NCI-H510A treated with DMSO at 0.1 percent for 48 hours (cell line): ENCODE measurements at regions not wholly inside any gene's neighbourhood (a gene's known extent, or its start where the extent isn't known, plus 50 kb on each side); places are given as distances from the start of the nearest gene placed in this dataset.
"Not testable (repeated sequence)": the region's sequence is repeated elsewhere in the genome, so short reads cannot be mapped to it uniquely, and the experiment has no call there.

ENCODE experiments used
- DNase-seq: peaks from one replicate; lab custom pipeline; 2025; lab: John Stamatoyannopoulos, UW

DNA sequence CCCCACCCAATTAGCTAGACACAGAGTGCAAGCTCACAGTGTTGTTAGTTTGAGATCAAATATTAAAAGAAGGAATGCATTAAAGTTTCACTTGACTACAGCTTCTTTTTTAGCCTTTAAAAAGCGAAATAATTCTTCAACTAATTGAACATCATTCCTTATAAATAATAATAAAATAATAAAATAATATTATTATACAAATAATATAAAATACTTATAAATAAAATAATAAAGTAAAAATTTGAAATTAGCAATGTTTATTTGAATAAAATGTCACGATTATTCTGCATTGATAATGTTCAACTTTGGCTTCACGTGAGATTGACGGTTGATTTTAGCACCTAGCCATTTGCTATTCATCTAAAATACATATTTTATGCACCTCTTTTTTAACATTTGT lies 819.3 kb downstream of the FRK start:
- DNase-seq: no peak

DNA sequence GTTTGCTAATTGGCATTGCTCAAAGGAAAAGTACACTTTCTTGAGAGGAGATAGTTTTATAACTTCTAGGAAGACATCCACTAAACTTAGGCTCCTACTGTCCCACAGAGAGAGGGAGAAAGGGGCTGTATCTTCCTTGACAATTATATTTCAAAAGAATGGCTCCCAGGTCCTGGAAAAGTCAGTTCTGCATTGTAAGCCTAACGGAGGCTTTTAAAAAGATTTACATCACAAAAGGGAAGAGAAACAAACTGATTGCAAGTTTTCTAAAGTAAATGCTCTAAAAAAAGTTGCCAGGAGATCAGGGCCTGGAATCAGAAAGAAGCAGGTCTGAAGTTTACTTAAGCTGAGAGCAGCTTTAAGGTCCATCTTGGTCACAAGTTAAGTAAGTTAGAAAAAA lies 839.5 kb downstream of the FRK start:
- no peak for DNase-seq

DNA sequence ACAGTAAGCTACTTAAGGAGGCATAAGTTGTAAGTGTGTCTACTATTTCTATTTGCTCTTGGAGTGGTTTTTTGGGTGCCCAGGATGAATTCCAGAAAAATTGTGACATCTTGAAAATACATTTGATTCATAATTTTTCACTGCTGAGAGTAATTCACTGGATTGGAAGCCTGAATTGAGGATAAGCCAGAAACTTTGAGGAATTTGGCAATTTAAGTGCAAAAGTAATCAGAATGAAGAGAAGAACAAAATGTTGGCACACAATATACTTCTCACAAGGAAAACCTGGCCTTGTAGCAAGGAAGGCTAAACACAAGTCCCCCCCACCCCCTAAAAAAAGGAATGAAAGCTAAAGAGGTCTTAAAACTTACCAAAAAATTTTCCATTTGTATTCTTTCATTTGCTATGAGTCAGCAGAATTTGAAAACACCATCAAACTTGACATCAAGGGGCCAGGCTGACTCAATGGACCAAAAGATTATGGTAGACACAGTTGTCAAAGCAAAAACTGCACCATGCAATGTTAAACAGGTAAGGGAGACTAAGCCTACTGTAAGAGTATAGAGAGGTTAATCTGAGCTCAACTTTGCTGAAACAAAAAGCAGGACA lies 840.0 kb downstream of the FRK start:
- no peak for DNase-seq

DNA sequence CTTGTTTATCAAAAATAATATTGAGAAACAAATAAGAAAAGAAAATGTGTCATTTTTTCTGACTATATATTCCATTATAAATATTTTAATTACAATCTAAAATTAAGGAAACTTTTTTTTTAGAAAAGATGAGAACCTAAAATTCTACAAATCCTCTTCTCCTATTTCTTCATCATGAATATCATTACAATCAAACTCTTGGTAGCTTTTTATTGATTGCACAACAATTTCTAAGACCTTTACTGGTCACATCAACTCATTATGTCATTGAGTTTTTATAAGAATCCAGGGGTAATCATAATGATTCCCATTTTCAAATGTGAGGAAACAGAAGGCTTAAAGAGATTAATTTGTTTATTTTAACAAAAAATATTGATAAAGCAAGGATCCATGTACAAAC lies 841.0 kb downstream of the FRK start:
- no peak for DNase-seq

DNA sequence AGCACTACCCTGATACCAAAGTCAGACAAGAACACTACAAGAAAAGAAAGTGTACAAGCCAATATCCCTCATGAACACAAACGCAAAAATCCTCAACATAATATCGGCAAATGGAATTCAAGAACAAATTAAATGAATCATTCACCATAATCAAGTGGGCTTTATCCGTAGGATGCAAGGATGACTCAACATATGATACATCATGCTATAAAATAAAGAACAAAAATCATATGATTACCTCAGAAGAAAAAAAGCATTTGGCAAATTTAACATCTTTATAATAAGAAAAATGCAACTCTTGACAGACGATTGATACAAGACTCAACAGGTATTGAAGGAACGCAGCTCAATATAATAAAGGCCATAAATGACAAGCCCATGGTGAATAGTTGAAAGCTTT lies 843.9 kb downstream of the FRK start:
- DNase-seq: no peak

DNA sequence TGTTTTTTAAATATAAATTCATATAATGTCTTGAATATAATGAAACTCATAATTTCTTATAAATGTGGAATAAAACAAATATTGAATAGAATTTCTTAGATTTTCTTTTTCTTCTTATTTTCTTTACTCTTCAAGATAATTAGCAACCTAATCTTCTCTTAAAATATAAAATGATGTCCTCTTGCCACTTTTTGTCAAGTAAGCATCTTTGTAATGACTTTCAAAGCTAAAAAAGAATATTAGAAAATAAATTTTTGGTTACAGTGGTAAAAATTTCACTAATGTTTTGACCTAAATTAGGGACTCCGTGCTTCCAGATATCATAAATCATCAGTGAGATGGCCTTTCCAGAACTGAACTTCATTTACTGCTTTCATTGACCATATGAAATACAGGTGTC lies 846.4 kb downstream of the FRK start:
- no peak for DNase-seq

DNA sequence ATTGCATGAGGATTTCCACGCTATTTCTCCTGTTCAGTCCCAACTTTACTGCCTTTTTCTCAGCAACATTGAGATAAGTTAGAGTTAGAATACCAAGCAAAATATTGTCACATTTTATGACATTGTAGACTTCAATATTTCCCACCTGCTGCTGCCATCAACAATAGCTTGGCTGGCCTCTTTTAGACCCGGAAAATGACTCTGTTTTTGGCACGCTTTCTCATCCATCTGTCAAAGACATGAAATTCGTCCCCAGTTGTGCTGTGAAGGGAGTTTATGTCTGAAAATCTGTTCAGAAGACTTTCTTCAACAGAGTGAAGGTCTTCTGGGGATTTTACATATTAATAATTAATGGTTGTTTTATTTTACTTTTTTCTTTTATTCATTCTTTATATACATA lies 857.3 kb downstream of the FRK start:
- no peak for DNase-seq

DNA sequence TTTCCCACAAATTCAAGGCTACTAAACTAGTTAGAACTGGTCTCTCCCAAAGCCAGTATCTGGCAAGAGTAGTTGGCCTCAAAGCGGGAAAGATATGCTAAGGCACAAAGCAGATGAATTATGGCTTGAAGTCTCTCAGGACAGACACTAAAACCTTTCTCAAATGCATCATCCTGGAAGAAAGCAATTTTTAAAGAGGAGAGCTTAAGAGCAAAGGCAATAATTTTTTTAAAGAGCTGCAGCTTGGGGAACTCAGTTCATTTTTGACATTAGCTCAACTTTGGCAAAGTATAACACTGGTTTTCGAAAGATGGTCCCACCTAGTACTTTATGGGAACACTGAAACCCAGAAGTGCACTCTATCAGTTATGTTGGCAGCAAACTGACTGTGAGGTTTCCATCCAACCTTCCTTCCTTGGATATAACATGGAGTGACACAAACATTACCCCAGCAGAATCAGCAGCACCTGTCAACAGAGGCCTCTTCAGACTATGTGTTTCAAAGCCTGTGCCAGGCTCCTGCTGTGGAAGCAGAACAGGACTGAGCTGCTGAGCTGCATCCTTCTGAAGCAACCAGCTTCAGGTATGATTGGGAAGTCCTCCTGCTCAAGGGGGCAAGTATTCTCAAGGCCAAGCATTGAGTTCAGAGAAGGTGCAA lies 852.3 kb upstream of the HS3ST5 start:
- DNase-seq: no peak

DNA sequence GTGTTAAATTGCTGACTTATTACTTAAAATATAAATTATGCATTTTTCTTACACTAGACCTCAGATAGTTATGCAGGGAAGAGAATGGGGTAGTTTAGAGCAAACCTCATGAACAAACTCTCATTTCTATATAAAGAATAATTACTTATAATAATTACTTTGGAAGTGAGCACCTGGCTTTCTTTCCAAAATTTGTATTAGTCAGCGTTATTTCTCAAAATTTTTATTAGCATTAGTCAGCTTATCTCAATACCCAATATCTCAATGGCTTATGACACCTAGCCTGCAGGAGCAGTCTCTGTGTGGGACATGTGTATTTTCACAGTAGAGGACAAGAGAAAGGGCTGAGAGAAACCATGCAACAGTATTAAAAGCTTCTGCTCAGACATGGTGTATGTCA lies 849.2 kb upstream of the HS3ST5 start:
- DNase-seq: no peak

DNA sequence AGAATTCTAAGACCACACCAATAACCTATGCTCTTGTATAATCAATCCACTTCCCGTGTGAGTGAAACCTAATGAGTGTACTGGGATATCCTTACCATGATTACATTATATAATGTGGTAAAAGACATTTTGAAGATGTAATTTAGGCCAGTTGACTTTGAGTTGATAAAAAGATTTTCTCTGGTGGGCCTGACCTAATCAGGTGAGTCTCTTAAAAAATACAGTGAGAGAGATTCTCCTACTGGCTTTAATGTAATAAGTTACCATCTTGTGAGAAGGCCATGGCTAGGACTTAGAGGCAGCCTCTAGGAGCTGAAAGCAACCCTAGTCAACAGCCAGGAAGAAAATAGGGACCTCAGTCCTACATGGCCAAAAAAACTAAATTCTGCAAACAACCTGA lies 847.7 kb upstream of the HS3ST5 start:
- no peak for DNase-seq

DNA sequence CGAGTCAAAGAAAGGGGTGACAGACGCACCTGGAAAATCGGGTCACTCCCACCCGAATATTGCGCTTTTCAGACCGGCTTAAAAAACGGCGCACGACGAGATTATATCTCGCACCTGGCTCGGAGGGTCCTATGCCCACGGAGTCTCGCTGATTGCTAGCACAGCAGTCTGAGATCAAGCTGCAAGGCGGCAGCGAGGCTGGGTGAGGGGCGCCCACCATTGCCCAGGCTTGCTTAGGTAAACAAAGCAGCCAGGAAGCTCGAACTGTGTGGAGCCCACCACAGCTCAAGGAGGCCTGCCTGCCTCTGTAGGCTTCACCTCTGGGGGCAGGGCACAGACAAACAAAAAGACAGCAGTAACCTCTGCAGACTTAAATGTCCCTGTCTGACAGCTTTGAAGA lies 832.6 kb upstream of the HS3ST5 start:
- not testable (repeated sequence) for DNase-seq

DNA sequence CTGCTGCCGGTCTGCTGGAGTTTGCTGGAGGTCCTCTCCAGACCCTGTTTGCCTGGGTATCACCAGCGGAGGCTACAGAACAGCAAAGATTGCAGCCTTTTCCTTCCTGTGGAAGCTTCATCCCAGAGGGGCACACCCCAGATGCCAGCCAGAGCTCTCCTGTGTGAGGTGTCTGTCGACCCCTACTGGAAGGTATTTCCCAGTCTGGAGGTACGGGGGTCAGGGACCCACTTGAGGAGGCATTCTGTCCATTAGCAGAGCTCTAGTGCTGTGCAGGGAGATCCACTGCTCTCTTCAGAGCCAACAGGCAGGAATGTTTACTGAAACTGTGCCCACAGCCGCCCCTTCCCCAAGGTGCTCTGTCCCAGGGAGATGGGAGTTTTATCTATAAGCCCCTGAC lies 823.1 kb upstream of the HS3ST5 start:
- not testable (repeated sequence) for DNase-seq

DNA sequence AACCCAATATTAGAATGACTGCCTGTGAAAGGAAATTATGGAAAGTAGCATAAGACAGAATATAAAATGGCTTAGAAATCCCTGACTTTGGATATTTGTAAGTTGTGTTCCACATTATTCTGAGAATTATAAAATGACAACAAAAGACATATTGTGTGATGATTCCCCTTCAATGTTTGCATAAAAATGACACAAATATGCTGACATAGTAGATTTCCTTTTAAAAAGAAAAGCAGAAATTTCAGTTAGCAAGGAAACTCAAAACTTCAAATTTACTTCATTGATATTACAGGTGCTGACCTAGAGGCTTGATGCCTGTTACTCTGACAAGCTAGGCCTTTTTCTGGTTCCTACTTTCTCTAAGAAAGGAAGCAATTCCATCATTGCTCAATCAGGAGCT lies 816.9 kb upstream of the HS3ST5 start:
- DNase-seq: no peak

DNA sequence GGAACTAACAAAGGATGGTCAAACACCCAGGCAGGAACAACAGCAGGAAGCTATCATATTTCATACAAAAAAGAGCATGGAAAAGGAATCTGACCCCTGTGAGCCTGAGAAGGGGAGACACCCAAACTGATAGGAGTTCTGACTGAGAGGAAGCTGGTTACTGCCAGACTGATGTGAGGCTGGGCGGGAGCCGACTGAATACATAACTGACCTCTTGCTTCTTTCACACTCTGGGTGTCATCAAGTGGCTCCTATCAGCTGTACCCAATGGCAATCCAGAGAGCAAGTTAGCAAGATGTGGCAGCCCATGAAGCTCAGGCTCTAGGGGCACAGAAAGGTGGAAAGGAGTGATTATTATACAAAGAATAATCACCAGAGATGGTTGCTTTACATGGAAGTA lies 795.1 kb upstream of the HS3ST5 start:
- no peak for DNase-seq

DNA sequence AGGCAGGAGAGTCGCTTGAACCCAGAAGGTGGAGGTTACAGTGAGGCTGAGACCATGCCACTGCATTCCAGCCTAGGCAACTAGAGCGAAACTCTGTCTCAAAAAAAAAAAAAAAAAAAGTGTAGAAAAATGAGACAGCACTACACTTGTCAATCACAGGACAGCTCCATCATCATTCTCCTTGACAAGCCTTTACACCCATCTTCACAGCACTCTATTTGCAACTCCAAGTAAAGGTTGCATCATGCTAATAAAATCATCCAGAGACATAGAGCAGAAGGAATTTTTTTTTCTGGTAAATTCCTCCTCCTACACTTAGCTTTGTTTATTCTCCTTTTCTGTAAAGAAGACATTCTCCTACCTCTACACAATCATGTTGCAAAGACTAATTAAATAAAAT lies 791.0 kb upstream of the HS3ST5 start:
- DNase-seq: no peak

DNA sequence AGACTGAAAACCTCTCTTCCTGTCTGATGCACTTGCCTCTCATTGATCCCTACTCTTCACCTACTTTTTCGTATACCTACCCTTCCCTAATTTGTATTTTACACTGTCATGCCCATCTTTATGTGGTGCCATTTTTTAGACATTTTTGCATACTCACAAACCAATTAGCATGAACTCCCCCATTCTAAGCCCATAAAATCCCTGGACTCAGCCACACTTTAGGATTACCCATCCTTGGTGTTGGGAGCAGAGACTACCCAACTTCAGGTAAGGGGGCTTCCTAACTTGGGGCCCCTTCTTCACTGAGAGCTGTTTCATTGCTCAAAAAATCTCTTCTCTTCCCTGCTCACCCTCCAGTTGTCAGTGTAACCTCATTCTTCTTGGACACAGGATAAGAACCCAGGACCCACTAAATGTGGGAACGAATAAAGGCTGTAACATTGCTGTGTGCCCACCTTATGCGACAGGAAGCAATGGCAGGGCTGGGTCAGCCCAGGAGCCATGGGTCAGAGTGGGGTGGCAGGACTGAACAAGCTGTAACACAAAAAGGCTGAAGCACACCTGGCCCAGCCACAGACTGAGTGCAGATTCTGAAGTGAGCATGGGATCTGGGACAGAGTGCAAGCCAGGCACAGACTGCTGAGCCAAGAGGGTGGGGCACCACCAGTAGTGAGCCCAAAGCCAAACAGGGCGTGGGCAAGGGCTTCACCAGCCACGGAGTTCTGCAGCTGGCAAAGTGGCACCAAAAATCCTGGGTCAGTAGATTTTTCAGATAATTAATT lies 789.1 kb upstream of the HS3ST5 start:
- DNase-seq: no peak

DNA sequence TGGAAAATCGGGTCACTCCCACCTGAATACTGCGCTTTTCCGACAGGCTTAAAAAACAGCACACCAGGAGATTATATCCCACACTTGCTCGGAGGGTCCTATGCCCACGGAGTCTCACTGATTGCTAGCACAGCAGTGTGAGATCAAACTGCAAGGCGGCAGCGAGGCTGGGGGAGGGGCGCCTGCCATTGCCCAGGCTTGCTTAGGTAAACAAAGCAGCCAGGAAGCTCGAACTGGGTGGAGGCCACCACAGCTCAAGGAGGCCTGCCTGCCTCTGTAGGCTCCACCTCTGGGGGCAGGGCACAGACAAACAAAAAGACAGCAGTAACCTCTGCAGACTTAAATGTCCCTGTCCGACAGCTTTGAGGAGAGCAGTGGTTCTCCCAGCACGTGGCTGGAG lies 778.7 kb upstream of the HS3ST5 start:
- not testable (repeated sequence) for DNase-seq

DNA sequence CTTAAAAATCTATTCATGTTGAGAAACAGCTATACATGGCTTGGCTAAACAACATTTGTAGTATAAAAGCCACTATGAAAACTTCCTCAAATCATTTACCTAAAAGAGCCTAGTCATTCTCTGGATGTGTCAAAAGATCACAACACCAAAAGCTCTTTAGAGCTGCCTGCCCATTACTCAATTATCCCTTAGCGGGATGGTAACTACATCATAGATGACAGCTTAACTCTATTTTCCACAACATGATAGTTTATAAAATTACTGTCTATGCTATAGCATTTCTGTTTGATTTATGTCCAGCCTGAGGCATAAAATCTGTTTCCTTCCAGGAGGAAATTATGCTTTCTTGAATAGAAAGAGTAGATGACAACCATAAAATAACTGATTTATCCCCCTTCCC lies 777.6 kb upstream of the HS3ST5 start:
- DNase-seq: no peak

DNA sequence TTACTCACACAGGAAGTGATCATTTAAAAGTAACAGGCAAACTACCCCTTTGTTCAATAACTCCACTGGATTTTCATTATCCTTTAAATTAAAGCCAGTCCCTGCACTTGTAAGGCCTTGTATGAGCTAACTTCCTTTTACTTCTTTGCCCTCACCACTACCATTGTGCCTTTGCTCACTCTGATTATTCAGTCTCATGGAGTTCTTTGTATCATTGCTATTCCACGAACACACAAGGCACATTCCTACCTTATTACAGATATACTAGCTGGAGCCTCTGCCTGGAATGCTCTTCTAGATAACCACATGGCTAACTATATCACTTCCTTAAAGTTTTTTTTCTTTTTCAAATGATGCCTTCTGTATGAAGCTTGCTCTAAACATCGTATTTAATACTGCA lies 748.6 kb upstream of the HS3ST5 start:
- no peak for DNase-seq

DNA sequence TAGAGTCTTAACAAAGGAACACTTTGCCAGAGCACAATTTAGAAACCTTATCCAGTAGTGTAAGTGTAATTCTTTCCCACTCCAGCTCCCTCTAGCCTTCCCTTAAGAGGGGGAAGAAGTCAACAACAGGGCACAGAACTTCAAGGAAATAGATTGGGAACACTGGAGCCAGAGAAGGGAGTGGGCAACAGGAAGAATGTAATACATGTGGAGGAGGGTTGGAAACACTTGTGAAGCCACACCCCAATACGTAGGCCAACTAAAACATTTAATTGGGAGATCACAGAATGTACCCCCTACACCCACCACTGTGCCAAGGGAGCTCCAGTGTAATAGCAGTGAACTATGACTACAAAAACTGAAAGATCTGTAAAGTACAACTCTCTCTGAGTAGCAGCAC lies 735.7 kb upstream of the HS3ST5 start:
- no peak for DNase-seq

DNA sequence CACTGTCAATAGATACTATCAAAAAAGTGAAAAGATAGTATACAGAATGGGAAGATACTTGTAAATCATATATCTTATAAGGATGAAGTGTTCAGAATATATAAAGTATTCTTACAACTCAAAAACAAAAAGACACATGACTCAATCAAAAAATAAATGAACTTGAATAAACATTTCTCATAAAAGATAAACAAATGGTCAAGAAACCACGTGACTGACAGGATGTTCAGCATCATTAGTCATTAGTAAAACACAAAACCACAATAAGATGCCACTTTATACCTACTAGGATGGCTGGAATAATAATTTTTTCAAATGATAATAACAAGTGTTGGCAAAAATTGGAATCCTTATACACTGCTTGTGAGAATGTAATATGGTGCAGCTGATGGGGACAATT lies 729.1 kb upstream of the HS3ST5 start:
- DNase-seq: no peak

DNA sequence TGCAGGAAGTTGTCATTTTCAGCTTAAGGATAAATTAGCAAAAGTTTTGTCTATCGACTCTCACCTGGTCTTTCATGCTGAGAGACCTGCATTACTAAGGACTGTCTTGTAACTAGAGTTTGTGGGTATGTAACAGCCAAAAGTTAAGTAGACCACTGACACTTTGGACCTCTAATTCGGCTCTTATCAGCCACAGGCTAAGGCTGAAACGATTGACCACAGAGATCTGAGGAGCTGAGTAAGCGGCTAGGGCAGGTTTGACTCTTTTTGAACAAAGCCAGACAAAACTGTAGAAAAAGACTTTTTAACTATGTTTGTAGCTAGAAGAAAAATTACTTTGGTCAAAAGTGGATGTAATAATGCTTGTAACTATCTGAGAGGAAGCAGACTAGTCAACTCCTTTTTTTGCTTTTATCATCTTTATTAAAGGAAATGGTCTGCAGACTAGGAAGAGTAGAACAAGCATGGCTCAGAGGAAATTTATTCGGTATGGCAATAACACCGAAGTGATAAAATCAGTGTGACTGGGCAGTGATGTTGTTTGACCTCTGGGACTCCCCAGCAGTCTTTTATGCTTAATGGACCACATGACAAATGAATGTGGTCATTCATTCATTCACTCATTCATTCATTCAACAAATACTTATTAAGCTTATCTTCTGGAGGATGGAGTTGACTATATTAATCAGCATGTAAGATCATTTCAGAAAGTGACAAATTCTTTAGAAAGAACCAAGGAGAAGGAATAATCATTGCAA lies 725.0 kb upstream of the HS3ST5 start:
- no peak for DNase-seq

DNA sequence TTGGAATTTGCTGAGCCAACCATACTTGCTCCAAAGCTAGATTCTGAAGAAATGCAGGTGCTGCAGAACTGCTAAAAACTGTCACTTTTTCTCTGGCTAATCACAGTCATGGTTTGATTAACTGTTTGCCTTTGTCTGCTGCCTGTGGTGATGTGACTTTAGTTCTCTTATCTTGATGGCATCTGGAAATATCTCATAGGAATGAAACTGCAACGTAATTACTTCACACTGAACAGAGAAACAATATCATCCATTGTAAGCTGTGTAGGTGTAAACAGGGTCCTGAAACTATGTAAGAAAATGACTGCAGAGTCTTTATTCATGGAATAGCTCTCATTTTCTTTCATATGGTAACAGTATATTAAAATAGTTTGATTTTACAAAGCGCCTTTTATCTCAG lies 721.9 kb upstream of the HS3ST5 start:
- DNase-seq: no peak
